SKM-1 (cell line): ENCODE measurements at regions not wholly inside any gene's neighbourhood (a gene's known extent, or its start where the extent isn't known, plus 50 kb on each side); places are given as distances from the start of the nearest gene placed in this dataset.
"Not testable (repeated sequence)": the region's sequence is repeated elsewhere in the genome, so short reads cannot be mapped to it uniquely, and the experiment has no call there.

Source experiments
- DNase-seq: peaks from one replicate; lab custom pipeline; 2025; ENCODE audit not compliant: unreplicated experiment; lab: John Stamatoyannopoulos, UW

- no peak for DNase-seq
Measured at GRCh38 chrX:147468600-147468999, 443.1 kb upstream of the FMR1 start.

GRCh38 chrX:147476008-147476407 is 435.7 kb upstream of the FMR1 start:
- DNase-seq, result no peak

- no peak for DNase-seq
Measured at GRCh38 chrX:147478899-147479298, 432.8 kb upstream of the FMR1 start.

- no peak for DNase-seq
Measured at GRCh38 chrX:147485207-147485606, 426.5 kb upstream of the FMR1 start.

- no peak for DNase-seq
Measured at GRCh38 chrX:147494365-147494764, 417.4 kb upstream of the FMR1 start.

GRCh38 chrX:147498796-147499195 is 412.9 kb upstream of the FMR1 start:
- DNase-seq, result no peak

- no peak for DNase-seq
Measured at GRCh38 chrX:147522981-147523380, 388.7 kb upstream of the FMR1 start.

- DNase-seq, result no peak
Measured at GRCh38 chrX:147533426-147533825, 378.3 kb upstream of the FMR1 start.

- no peak for DNase-seq
Measured at GRCh38 chrX:147537172-147537571, 374.5 kb upstream of the FMR1 start.

- DNase-seq, result not testable (repeated sequence)
Measured at GRCh38 chrX:147548023-147548422, 363.7 kb upstream of the FMR1 start.

- no peak for DNase-seq
Measured at GRCh38 chrX:147550217-147550616, 361.5 kb upstream of the FMR1 start.

GRCh38 chrX:147559191-147559590 is 352.5 kb upstream of the FMR1 start:
- DNase-seq, result no peak

- no peak for DNase-seq
Measured at GRCh38 chrX:147565237-147565636, 346.5 kb upstream of the FMR1 start.

GRCh38 chrX:147570483-147570882 is 341.2 kb upstream of the FMR1 start:
- DNase-seq, result no peak

- DNase-seq, result no peak
Measured at GRCh38 chrX:147573266-147573665, 338.5 kb upstream of the FMR1 start.

- no peak for DNase-seq
Measured at GRCh38 chrX:147602176-147602696, 309.5 kb upstream of the FMR1 start.

GRCh38 chrX:147626605-147627004 is 285.1 kb upstream of the FMR1 start:
- DNase-seq, result no peak

GRCh38 chrX:147635186-147635585 is 276.5 kb upstream of the FMR1 start:
- no peak for DNase-seq

- DNase-seq, result no peak
Measured at GRCh38 chrX:147637190-147637589, 274.5 kb upstream of the FMR1 start.

- DNase-seq, result no peak
Measured at GRCh38 chrX:147646949-147647723, 264.6 kb upstream of the FMR1 start.

GRCh38 chrX:147675819-147676218 is 235.9 kb upstream of the FMR1 start:
- no peak for DNase-seq

GRCh38 chrX:147679356-147680005 is 232.2 kb upstream of the FMR1 start:
- no peak for DNase-seq
